ENCODE measurements at regions not wholly inside any gene's neighbourhood (a gene's known extent, or its start where the extent isn't known, plus 50 kb on each side); places are given as distances from the start of the nearest gene placed in this dataset.

GRCh38 chr1:98427664-98428063 is 233.9 kb upstream of the SNX7 start:
- TF ChIP-seq CTCF (IDR thresholded peaks at IDR 0.05; ENCODE audit: poor library complexity, severe bottlenecking) (no peak), EP300 (conservative IDR thresholded peaks at IDR 0.05; ENCODE audit: poor library complexity, severe bottlenecking) (no peak), REST (IDR thresholded peaks at IDR 0.05; ENCODE audit: borderline replicate concordance) (no peak), POLR2AphosphoS5 (IDR thresholded peaks at IDR 0.05) (no peak), SMC3 (conservative IDR thresholded peaks at IDR 0.05; ENCODE audit: poor library complexity) (no peak), EZH2 (IDR thresholded peaks at IDR 0.05; ENCODE audit: borderline replicate concordance, insufficient read depth, low read length, poor library complexity, severe bottlenecking) (no peak), RAD21 (conservative IDR thresholded peaks at IDR 0.05) (no peak), TAF1 (IDR thresholded peaks at IDR 0.05; ENCODE audit: low read depth) (no peak), MXI1 (conservative IDR thresholded peaks at IDR 0.05; ENCODE audit: poor library complexity, severe bottlenecking) (no peak)
